Stimulated activated CD4-positive, alpha-beta T cell treated with anti-CD3 and anti-CD28 coated beads, Interleukin-4, amount 100 ng/mL, for 4 hours (primary cell): ENCODE measurements at regions not wholly inside any gene's neighbourhood (a gene's known extent, or its start where the extent isn't known, plus 50 kb on each side); places are given as distances from the start of the nearest gene placed in this dataset.

Source experiments
- DNase-seq, 2 experiments: peaks; one replicate each; pipeline ENCODE4 v3.0.0-alpha.2; 2020

GRCh38 chr13:23984546-23984945, 87.2 kb upstream of the C1QTNF9B start:
- no peak for DNase-seq

- no peak for DNase-seq
Observed at GRCh38 chr13:23985060-23985459, 87.8 kb upstream of the C1QTNF9B start.

- no peak for DNase-seq
Observed at GRCh38 chr13:23985839-23986238, 88.5 kb upstream of the C1QTNF9B start.

GRCh38 chr13:23986619-23987018, 89.3 kb upstream of the C1QTNF9B start:
- DNase-seq: no peak

- no peak for DNase-seq
Observed at GRCh38 chr13:23987331-23987894, 90.1 kb upstream of the C1QTNF9B start.

- no peak for DNase-seq
Observed at GRCh38 chr13:23988546-23989122, 91.3 kb upstream of the C1QTNF9B start.

GRCh38 chr13:23990455-23990854, 93.2 kb upstream of the C1QTNF9B start:
- DNase-seq: no peak

- DNase-seq: no peak
Observed at GRCh38 chr13:23991119-23991518, 93.8 kb upstream of the C1QTNF9B start.

GRCh38 chr13:23992781-23993679, 95.7 kb upstream of the C1QTNF9B start:
- no peak for DNase-seq

- DNase-seq: no peak
Observed at GRCh38 chr13:23993680-23993985, 96.3 kb upstream of the C1QTNF9B start.

GRCh38 chr13:23995283-23996073, 98.2 kb upstream of the C1QTNF9B start:
- no peak for DNase-seq

GRCh38 chr13:23996456-23996855, 99.2 kb upstream of the C1QTNF9B start:
- no peak for DNase-seq

- no peak for DNase-seq
Observed at GRCh38 chr13:23999424-23999823, 102.1 kb upstream of the C1QTNF9B start.

GRCh38 chr13:24002206-24002815, 105.0 kb upstream of the C1QTNF9B start:
- no peak for DNase-seq

- DNase-seq: no peak
Observed at GRCh38 chr13:24004142-24004899, 107.0 kb upstream of the C1QTNF9B start.

- DNase-seq: no peak
Observed at GRCh38 chr13:24004971-24005370, 107.7 kb upstream of the C1QTNF9B start.

GRCh38 chr13:24005755-24006281, 108.5 kb upstream of the C1QTNF9B start:
- no peak for DNase-seq

- no peak for DNase-seq
Observed at GRCh38 chr13:24006520-24007248, 109.4 kb upstream of the C1QTNF9B start.

GRCh38 chr13:24007979-24008620, 110.8 kb upstream of the C1QTNF9B start:
- no peak for DNase-seq

- no peak for DNase-seq
Observed at GRCh38 chr13:24008679-24009078, 111.4 kb upstream of the C1QTNF9B start.

GRCh38 chr13:24011266-24011665, 114.0 kb upstream of the C1QTNF9B start:
- DNase-seq: no peak
